Calu3 (cell line): ENCODE measurements at regions not wholly inside any gene's neighbourhood (a gene's known extent, or its start where the extent isn't known, plus 50 kb on each side); places are given as distances from the start of the nearest gene placed in this dataset.

Source experiments
- BruUV-seq: library from RNA; stranded (reverse); fragments of 400-500 nt; replicated peaks from 2 replicates; lab custom pipeline; 2021; lab: Mats Ljungman, UMichigan
- CTCF ChIA-PET: fragments of 300-600 bp; sonication (Branson Sonifier 250); formaldehyde crosslinking; loops from one replicate; lab custom pipeline; 2022; ENCODE audit warnings: antibody characterized with exemption; lab: Charles Lee
- DNase-seq: peaks from one replicate; pipeline ENCODE4 v3.0.0; 2022
- H3K27ac Mint-ChIP-seq: one replicate; pipeline ENCODE4 v1.8.0; 2022; ENCODE audit warnings: mixed read lengths; ENCODE audit not compliant: unreplicated experiment
- H3K27me3 Mint-ChIP-seq: one replicate; pipeline ENCODE4 v1.8.0; 2022; ENCODE audit warnings: mixed read lengths; ENCODE audit not compliant: unreplicated experiment
- H3K36me3 Mint-ChIP-seq: one replicate; pipeline ENCODE4 v1.8.0; 2022; ENCODE audit warnings: mild to moderate bottlenecking, moderate library complexity, mixed read lengths; ENCODE audit not compliant: insufficient read depth, unreplicated experiment
- H3K4me1 Mint-ChIP-seq: one replicate; pipeline ENCODE4 v1.8.0; 2022; ENCODE audit warnings: mild to moderate bottlenecking, low read depth, mixed read lengths; ENCODE audit not compliant: unreplicated experiment
- H3K4me3 Mint-ChIP-seq: one replicate; pipeline ENCODE4 v1.8.0; 2022; ENCODE audit warnings: mild to moderate bottlenecking, low read depth, moderate library complexity, mixed read lengths; ENCODE audit not compliant: unreplicated experiment
- H3K9me3 Mint-ChIP-seq: one replicate; pipeline ENCODE4 v1.8.0; 2022; ENCODE audit warnings: low read depth, mixed read lengths; ENCODE audit not compliant: unreplicated experiment
- intact Hi-C: fragments of 100-400 bp; cut with micrococcal nuclease; formaldehyde crosslinking; loops from one replicate; pipeline ENCODE4 v1.10.0; 2022; ENCODE audit not compliant: unreplicated experiment
- TF ChIP-seq, protein P1 (sequence below): fragments of 200-600 bp; IDR thresholded peaks from one replicate; pipeline ENCODE4 v1.8.0; 2022; ENCODE audit warnings: antibody characterized with exemption; ENCODE audit not compliant: unreplicated experiment

DNA sequence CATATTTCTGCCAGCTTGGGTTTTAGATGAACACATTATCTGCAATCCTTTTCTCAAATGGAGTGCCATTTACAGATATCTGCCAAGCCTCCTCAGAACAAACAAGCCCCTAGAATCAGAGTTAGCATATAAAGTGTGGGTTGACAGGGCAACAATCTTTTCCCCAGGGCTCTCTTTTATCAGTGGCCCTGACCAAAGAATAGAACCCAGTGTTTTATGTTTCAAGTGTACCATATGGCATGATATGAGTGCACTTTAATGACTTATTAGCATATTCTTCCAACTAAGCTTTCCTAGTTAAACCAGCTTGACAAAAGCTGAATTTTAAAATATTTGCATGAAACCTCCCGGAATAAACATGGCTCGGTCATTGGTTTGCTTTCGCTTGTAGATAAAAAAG is 57.3 kb downstream of the EVX1 start:
- H3K4me1 Mint-ChIP-seq, result peaks cover 12% of the 10 kb centered on the region
- BruUV-seq, result no TSS peak
- H3K4me3 Mint-ChIP-seq, result no peak overlapping the region
- H3K27ac Mint-ChIP-seq, result no peak overlapping the region
- intact Hi-C loops, result no loop called here
- no peaks in the 10 kb centered on the region for H3K36me3 Mint-ChIP-seq
- CTCF ChIA-PET, result interaction anchor here (0.5 to 0.6 kb wide), 2 partner anchors 38 to 599 kb away, joined by 4 to 5 read pairs; no protein-coding TSS in a partner anchor
- no peak for DNase-seq
- TF ChIP-seq, protein P1, sequence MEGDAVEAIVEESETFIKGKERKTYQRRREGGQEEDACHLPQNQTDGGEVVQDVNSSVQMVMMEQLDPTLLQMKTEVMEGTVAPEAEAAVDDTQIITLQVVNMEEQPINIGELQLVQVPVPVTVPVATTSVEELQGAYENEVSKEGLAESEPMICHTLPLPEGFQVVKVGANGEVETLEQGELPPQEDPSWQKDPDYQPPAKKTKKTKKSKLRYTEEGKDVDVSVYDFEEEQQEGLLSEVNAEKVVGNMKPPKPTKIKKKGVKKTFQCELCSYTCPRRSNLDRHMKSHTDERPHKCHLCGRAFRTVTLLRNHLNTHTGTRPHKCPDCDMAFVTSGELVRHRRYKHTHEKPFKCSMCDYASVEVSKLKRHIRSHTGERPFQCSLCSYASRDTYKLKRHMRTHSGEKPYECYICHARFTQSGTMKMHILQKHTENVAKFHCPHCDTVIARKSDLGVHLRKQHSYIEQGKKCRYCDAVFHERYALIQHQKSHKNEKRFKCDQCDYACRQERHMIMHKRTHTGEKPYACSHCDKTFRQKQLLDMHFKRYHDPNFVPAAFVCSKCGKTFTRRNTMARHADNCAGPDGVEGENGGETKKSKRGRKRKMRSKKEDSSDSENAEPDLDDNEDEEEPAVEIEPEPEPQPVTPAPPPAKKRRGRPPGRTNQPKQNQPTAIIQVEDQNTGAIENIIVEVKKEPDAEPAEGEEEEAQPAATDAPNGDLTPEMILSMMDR, result no peak
- H3K9me3 Mint-ChIP-seq, result no peaks in the 10 kb centered on the region
- H3K27me3 Mint-ChIP-seq, result no peaks in the 10 kb centered on the region

DNA sequence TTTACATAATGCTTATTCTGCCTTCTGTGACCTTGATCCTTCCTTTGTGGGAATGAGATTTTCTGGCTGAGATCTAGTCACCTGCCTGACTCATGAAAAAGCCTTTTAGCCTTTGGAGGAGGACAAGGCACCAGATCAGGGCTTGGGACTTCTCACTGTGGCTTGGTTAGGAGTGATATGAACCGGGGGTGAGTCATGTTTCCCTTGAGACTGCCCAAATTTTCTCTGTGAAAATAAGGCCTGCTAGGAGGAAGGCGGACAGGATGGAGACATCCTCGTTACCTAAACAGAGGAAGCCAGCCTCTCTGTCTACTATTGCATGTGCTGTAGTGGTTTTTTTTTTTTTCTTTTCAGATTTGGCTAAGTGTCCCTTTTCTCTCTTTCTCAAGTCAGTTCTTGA is 57.8 kb downstream of the EVX1 start:
- intact Hi-C loops, result no loop called here
- CTCF ChIA-PET, result no interaction called here
- no peak overlapping the region for H3K27ac Mint-ChIP-seq
- TF ChIP-seq, protein P1, result no peak
- no peaks in the 10 kb centered on the region for H3K36me3 Mint-ChIP-seq
- H3K4me3 Mint-ChIP-seq, result no peak overlapping the region
- peaks cover 7% of the 10 kb centered on the region for H3K4me1 Mint-ChIP-seq
- H3K9me3 Mint-ChIP-seq, result no peaks in the 10 kb centered on the region
- no peaks in the 10 kb centered on the region for H3K27me3 Mint-ChIP-seq
- DNase-seq, result no peak
- no TSS peak for BruUV-seq

DNA sequence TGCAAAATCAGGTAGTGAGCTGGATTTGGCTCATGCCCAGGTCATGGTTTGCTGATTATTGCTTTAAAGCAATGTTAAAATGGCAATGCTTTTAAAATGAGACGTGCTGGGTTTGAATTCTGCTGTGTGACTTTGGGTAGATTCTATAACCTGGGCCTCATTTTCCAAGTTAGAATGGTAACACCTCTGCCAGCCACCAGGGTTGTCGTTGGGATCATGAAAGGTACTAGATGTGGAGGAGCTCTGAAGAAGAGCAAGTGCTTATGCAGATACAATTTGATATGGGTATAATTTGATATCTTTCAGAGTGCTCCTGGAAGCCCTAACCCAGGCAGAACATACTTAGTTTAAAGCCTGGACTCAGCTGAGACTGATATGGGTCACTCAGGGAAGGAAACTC is 60.0 kb downstream of the EVX1 start:
- TF ChIP-seq, protein P1, result no peak
- Mint-ChIP-seq H3K36me3 (no peaks in the 10 kb centered on the region), H3K4me1 (no peaks in the 10 kb centered on the region), H3K9me3 (no peaks in the 10 kb centered on the region), H3K27ac (no peak overlapping the region), H3K27me3 (no peaks in the 10 kb centered on the region), H3K4me3 (no peak overlapping the region)
- DNase-seq, result no peak
- intact Hi-C loops, result no loop called here
- BruUV-seq, result no TSS peak
- CTCF ChIA-PET, result interaction anchor here (0.7 to 1.1 kb wide), 2 partner anchors 12 to 39 kb away, joined by 3 read pairs; no protein-coding TSS in a partner anchor

DNA sequence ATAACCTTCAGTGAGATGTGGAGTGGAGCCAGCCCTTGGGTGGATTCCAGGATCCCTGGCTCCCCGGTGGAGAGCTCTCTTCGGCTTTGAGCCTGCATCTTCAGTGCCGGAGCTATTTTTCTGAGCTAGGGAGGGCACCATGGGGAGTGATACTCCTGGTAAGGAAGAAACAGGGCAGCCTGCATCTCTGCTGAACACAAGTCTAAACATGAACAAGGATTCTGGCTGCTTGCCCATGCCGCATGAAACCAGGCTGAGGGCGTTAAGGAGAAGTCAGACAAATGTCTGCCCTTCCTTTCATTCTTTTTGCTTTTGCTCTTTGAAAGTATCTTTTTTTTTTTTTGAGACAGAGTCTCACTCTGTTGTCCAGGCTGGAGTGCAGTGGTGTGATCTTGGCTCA is 60.4 kb downstream of the EVX1 start:
- intact Hi-C loops, result no loop called here
- Mint-ChIP-seq H3K36me3 (no peaks in the 10 kb centered on the region), H3K4me1 (no peaks in the 10 kb centered on the region), H3K4me3 (no peak overlapping the region), H3K9me3 (no peaks in the 10 kb centered on the region), H3K27ac (no peak overlapping the region), H3K27me3 (no peaks in the 10 kb centered on the region)
- DNase-seq, result no peak
- CTCF ChIA-PET, result interaction anchor here (0.7 to 1.1 kb wide), 2 partner anchors 11 to 40 kb away, joined by 3 read pairs; no protein-coding TSS in a partner anchor
- TF ChIP-seq, protein P1, result no peak
- no TSS peak for BruUV-seq
